Neuronal stem cell (in vitro differentiated cells): ENCODE measurements at regions not wholly inside any gene's neighbourhood (a gene's known extent, or its start where the extent isn't known, plus 50 kb on each side); places are given as distances from the start of the nearest gene placed in this dataset.

Source experiments
- DNase-seq: peaks from one replicate; pipeline ENCODE4 v3.0.0-alpha.2; 2013; ENCODE audit warnings: low spot score
- H2AFZ ChIP-seq: one replicate; pipeline ENCODE4 v1.6.1; 2013; ENCODE audit warnings: mild to moderate bottlenecking, low read length, inconsistent platforms
- H2AK5ac ChIP-seq: 2 replicates; pipeline ENCODE4 v1.6.1; 2013; ENCODE audit warnings: low read depth, mild to moderate bottlenecking, inconsistent platforms, low read length, moderate library complexity, mixed read lengths
- H2BK120ac ChIP-seq: 2 replicates; pipeline ENCODE4 v1.6.1; 2013; ENCODE audit warnings: low read depth, mild to moderate bottlenecking, inconsistent platforms, low read length, moderate library complexity, mixed read lengths
- H2BK12ac ChIP-seq: one replicate; pipeline ENCODE4 v1.6.1; 2013; ENCODE audit warnings: low read length, inconsistent platforms
- H2BK15ac ChIP-seq: 2 replicates; pipeline ENCODE4 v1.6.1; 2013; ENCODE audit warnings: mild to moderate bottlenecking, low read length, inconsistent platforms, mixed read lengths
- H2BK5ac ChIP-seq: one replicate; pipeline ENCODE4 v1.6.1; 2013; ENCODE audit warnings: inconsistent platforms, mild to moderate bottlenecking, low read length, moderate library complexity
- H3K14ac ChIP-seq: one replicate; pipeline ENCODE4 v1.6.1; 2013; ENCODE audit warnings: low read length, inconsistent platforms
- H3K18ac ChIP-seq: 2 replicates; pipeline ENCODE4 v1.6.1; 2013; ENCODE audit warnings: low read length, inconsistent platforms
- H3K23ac ChIP-seq: 2 replicates; pipeline ENCODE4 v1.6.1; 2013; ENCODE audit warnings: low read depth, mild to moderate bottlenecking, mixed read lengths, low read length, inconsistent platforms; ENCODE audit not compliant: poor library complexity
- H3K27ac ChIP-seq: replicated peaks from 3 replicates; pipeline ENCODE4 v1.5.1; 2013; ENCODE audit warnings: low read length, inconsistent platforms
- H3K27me3 ChIP-seq, 3 experiments: 2 replicates each; pipeline ENCODE4 v1.6.1; 2013; ENCODE audit warnings: low read length in 3 of 3, mild to moderate bottlenecking in 2 of 3, inconsistent platforms in 1 of 3, low read depth in 1 of 3, mixed read lengths in 1 of 3, moderate library complexity in 1 of 3; ENCODE audit not compliant: control insufficient read depth in 3 of 3, insufficient read depth in 3 of 3
- H3K36me3 ChIP-seq, 2 donors: replicated peaks in 1 of 2; 2 replicates each; pipeline ENCODE4 v1.6.1; 2013; ENCODE audit warnings: low read length in 2 of 2; ENCODE audit not compliant: control insufficient read depth in 2 of 2, insufficient read depth in 2 of 2
- H3K4ac ChIP-seq: 2 replicates; pipeline ENCODE4 v1.6.1; 2013; ENCODE audit warnings: inconsistent platforms, mild to moderate bottlenecking, low read length, moderate library complexity
- H3K4me1 ChIP-seq, 2 donors: 1 replicate in 1 of 2; 2 replicates in 1 of 2; pipeline ENCODE4 v1.6.1; 2013; ENCODE audit warnings: low read length in 2 of 2, low read depth in 1 of 2; ENCODE audit not compliant: control insufficient read depth in 2 of 2, insufficient read depth in 1 of 2
- H3K4me2 ChIP-seq: one replicate; pipeline ENCODE4 v1.6.1; 2013; ENCODE audit warnings: mild to moderate bottlenecking, low read length, inconsistent platforms; ENCODE audit not compliant: insufficient read depth, poor library complexity, severe bottlenecking
- H3K4me3 ChIP-seq, 2 donors: 2 replicates each; pipeline ENCODE4 v1.5.1; 2013; ENCODE audit warnings: low read length in 2 of 2, mild to moderate bottlenecking in 2 of 2, inconsistent platforms in 1 of 2, moderate library complexity in 1 of 2
- H3K79me1 ChIP-seq: one replicate; pipeline ENCODE4 v1.6.1; 2013; ENCODE audit warnings: low read depth, mild to moderate bottlenecking, inconsistent platforms, low read length, moderate library complexity
- H3K9ac ChIP-seq: one replicate; pipeline ENCODE4 v1.6.1; 2013; ENCODE audit warnings: mild to moderate bottlenecking, low read depth, low read length, inconsistent platforms; ENCODE audit not compliant: poor library complexity
- H3K9me3 ChIP-seq, 2 donors: replicated peaks in 1 of 2; 2 replicates each; pipeline versions ENCODE3 to v1.6.1; 2013; ENCODE audit warnings: low read length in 2 of 2, mild to moderate bottlenecking in 2 of 2, inconsistent platforms in 1 of 2, low read depth in 1 of 2, mixed read lengths in 1 of 2, moderate library complexity in 1 of 2; ENCODE audit not compliant: control insufficient read depth in 2 of 2, insufficient read depth in 1 of 2
- H4K8ac ChIP-seq: one replicate; pipeline ENCODE4 v1.6.1; 2013; ENCODE audit warnings: low read depth, mild to moderate bottlenecking, inconsistent platforms, low read length, moderate library complexity
- H4K91ac ChIP-seq: one replicate; pipeline ENCODE4 v1.6.1; 2013; ENCODE audit warnings: low read length, low read depth, mild to moderate bottlenecking, inconsistent platforms; ENCODE audit not compliant: poor library complexity
- WGBS, 2 donors: extraction: QIAGEN DNeasy Blood & Tissue Kit; methylation state at CpG; one replicate each; pipeline ENCODE4 v1.1.7; 2013; ENCODE audit warnings: missing lambda C conversion rate in 2 of 2, mixed read lengths in 1 of 2; ENCODE audit not compliant: insufficient read length in 2 of 2, insufficient replicate concordance in 1 of 2; ENCODE audit errors: extremely low coverage in 2 of 2; 5-methylcytosine and 5-hydroxymethylcytosine counted together

DNA sequence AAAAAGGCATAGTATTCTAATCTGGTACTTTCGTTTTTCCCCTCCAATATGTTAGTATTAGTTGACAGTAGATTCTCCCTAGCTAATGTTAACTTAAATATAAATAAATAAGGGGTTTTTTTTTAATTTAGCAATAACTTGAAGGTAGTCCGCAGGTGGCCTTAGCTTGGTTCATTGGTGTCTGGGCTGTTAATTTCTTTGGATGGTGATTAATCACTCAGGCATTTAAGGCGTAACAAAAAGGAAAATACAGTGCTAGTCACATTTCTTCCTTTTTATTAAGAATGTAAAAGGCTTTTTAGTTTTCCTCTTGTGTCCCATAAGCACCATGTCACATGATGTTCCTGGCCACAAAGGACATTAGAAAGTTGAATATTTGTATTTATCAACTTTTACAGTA is 161.0 kb upstream of the POT1 start:
- WGBS, 2 donors, result no CpG with 5 or more reads among the region's 3 CpGs
- Histone ChIP-seq H4K8ac (no peak overlapping the region), H3K18ac (no peak overlapping the region), H3K23ac (no peak overlapping the region), H2BK5ac (no peak overlapping the region), H3K4me3 (no peak overlapping the region), H2BK12ac (no peak overlapping the region), H3K9ac (no peak overlapping the region), H3K4ac (no peak overlapping the region), H2BK120ac (no peak overlapping the region), H3K4me1 (no peaks in the 10 kb centered on the region), H3K4me2 (no peak overlapping the region), H3K36me3 (no peaks in the 10 kb centered on the region), H3K27me3 (no peaks in the 10 kb centered on the region), H2AFZ (no peak overlapping the region), H4K91ac (no peak overlapping the region), H3K14ac (no peak overlapping the region), H3K79me1 (no peaks in the 10 kb centered on the region), H3K27ac (no peak overlapping the region), H2BK15ac (no peak overlapping the region), H3K9me3 (no peaks in the 10 kb centered on the region), H2AK5ac (no peak overlapping the region)
- DNase-seq, result no peak

DNA sequence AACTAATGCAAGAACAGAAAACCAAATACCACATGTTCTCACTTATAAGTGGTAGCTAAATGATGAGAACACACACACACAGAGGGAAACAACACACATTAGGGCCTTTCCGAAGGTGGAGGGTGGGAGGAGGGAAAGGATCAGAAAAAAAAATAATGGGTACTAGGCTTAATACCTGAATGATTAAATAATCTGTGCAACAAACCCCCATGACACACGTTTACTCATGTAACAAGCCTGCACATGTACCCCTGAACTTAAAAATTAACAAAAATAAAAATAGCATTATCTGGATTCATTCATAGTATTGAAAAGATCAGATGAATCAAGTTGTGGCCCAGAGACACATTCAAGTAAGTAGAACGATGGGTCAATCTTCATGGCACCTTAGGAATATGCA is 159.5 kb upstream of the POT1 start:
- Histone ChIP-seq H3K14ac (no peak overlapping the region), H3K23ac (no peak overlapping the region), H3K79me1 (no peaks in the 10 kb centered on the region), H3K27me3 (no peaks in the 10 kb centered on the region), H3K18ac (no peak overlapping the region), H2AK5ac (no peak overlapping the region), H3K9ac (no peak overlapping the region), H3K9me3 (no peaks in the 10 kb centered on the region), H3K4me2 (no peak overlapping the region), H2BK120ac (no peak overlapping the region), H3K4me1 (no peaks in the 10 kb centered on the region), H3K36me3 (no peaks in the 10 kb centered on the region), H4K8ac (no peak overlapping the region), H2BK12ac (no peak overlapping the region), H2BK5ac (no peak overlapping the region), H3K4me3 (no peak overlapping the region), H3K27ac (no peak overlapping the region), H2AFZ (no peak overlapping the region), H4K91ac (no peak overlapping the region), H2BK15ac (no peak overlapping the region), H3K4ac (no peak overlapping the region)
- WGBS, 2 donors, result no CpG with 5 or more reads among the region's 3 CpGs
- DNase-seq, result no peak

DNA sequence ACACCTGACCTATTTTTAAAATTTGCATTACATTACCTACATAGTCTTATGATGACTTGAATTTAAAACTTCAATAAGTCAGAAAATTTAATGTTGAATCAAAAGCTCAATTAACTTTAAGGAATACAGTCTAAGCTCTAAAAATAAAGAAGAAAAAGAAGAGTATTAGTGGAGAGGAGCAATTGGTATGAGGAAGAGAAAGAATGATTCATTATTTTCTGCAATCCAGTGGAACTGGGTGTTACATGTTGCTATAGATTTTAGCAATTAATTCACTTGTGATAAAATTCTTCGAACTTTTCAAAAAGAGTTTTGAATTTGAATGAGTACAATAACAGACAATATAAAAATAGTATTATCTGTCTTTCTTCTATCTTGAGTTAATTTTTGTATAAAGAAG is 158.9 kb upstream of the POT1 start:
- no peak overlapping the region for H3K4me2 ChIP-seq
- H3K9ac ChIP-seq, result no peak overlapping the region
- H3K14ac ChIP-seq, result no peak overlapping the region
- no peak overlapping the region for H3K4me3 ChIP-seq
- no peak overlapping the region for H2BK120ac ChIP-seq
- H2AFZ ChIP-seq, result no peak overlapping the region
- WGBS, 2 donors, result no CpG with 5 or more reads among the region's 1 CpG
- H3K4me1 ChIP-seq, result no peaks in the 10 kb centered on the region
- no peak overlapping the region for H4K8ac ChIP-seq
- no peaks in the 10 kb centered on the region for H3K79me1 ChIP-seq
- no peak overlapping the region for H3K23ac ChIP-seq
- no peak overlapping the region for H3K4ac ChIP-seq
- H3K18ac ChIP-seq, result no peak overlapping the region
- H2AK5ac ChIP-seq, result no peak overlapping the region
- DNase-seq, result no peak
- H2BK5ac ChIP-seq, result no peak overlapping the region
- H2BK15ac ChIP-seq, result no peak overlapping the region
- H3K9me3 ChIP-seq, result no peaks in the 10 kb centered on the region
- H4K91ac ChIP-seq, result no peak overlapping the region
- no peaks in the 10 kb centered on the region for H3K36me3 ChIP-seq
- no peak overlapping the region for H3K27ac ChIP-seq
- H3K27me3 ChIP-seq, result no peaks in the 10 kb centered on the region
- no peak overlapping the region for H2BK12ac ChIP-seq

DNA sequence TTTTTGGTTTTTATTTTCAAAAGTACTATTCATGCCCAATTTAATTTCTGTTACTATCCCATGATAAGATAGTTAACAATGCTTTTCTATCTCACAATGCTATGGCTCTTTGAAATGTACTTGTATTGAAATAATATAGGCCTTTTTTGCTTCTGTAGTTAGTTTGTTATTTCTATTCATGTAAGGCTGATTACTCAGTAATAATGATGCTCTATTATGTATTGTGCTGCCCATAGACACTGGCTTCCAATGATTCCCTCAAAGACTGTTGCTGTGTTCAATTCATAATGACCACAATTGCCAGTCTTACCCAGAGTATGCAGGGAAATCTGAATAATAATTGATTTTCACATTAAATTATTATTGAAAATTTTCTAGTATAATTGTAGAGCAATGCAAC is 155.5 kb upstream of the POT1 start:
- Histone ChIP-seq H3K27me3 (no peaks in the 10 kb centered on the region), H2AK5ac (no peak overlapping the region)

More for the DNA sequence above, 155.5 kb upstream of the POT1 start:
- Histone ChIP-seq H2BK15ac (no peak overlapping the region), H2BK12ac (no peak overlapping the region), H3K27ac (no peak overlapping the region), H3K4me2 (no peak overlapping the region), H2AFZ (no peak overlapping the region), H3K4me3 (no peak overlapping the region), H3K4ac (no peak overlapping the region), H2BK120ac (no peak overlapping the region), H3K18ac (no peak overlapping the region), H3K4me1 (no peaks in the 10 kb centered on the region), H4K8ac (no peak overlapping the region), H3K14ac (no peak overlapping the region), H2BK5ac (no peak overlapping the region), H3K9ac (no peak overlapping the region), H3K23ac (no peak overlapping the region), H3K36me3 (no peaks in the 10 kb centered on the region), H4K91ac (no peak overlapping the region), H3K9me3 (no peaks in the 10 kb centered on the region), H3K79me1 (no peaks in the 10 kb centered on the region)
- DNase-seq, result no peak
